Suprapubic skin (tissue), 4 donors: ENCODE measurements at regions not wholly inside any gene's neighbourhood (a gene's known extent, or its start where the extent isn't known, plus 50 kb on each side); places are given as distances from the start of the nearest gene placed in this dataset.

ENCODE experiments used
- DNase-seq, 2 donors: peaks; one replicate each; pipeline ENCODE4 v3.0.0-alpha.2; 2019; ENCODE audit warnings: low spot score in 2 of 2
- H3K27ac ChIP-seq: fragments of 200-600 bp; sonication (generic); one replicate; pipeline ENCODE4 v1.5.1; 2019
- H3K27me3 ChIP-seq: fragments of 200-600 bp; sonication (generic); one replicate; pipeline ENCODE4 v1.5.1; 2019
- H3K36me3 ChIP-seq: fragments of 200-600 bp; sonication (generic); one replicate; pipeline ENCODE4 v1.5.1; 2019
- H3K4me1 ChIP-seq: fragments of 200-600 bp; sonication (generic); one replicate; pipeline ENCODE4 v1.5.1; 2019
- H3K4me3 ChIP-seq: fragments of 200-600 bp; sonication (generic); one replicate; pipeline ENCODE4 v1.5.1; 2019; ENCODE audit warnings: mild to moderate bottlenecking
- H3K9me3 ChIP-seq: fragments of 200-600 bp; sonication (generic); one replicate; pipeline ENCODE4 v1.5.1; 2019
- CTCF ChIP-seq, 2 donors: fragments of 200-600 bp in 1 of 2; fragments of 450-650 bp in 1 of 2; sonication (generic) in 1 of 2; IDR thresholded peaks; one replicate each; pipeline ENCODE4 v1.5.1; 2016 to 2019; ENCODE audit warnings: antibody characterized with exemption in 2 of 2, mild to moderate bottlenecking in 1 of 2, moderate library complexity in 1 of 2
- EP300 ChIP-seq: sonication (generic); formaldehyde crosslinking; IDR thresholded peaks from one replicate; pipeline ENCODE4 v1.6.1; 2017; ENCODE audit warnings: antibody characterized with exemption
- POLR2A ChIP-seq, 2 donors: fragments of 450-650 bp; IDR thresholded peaks; one replicate each; pipeline ENCODE4 v1.6.1; 2017; ENCODE audit warnings: antibody characterized with exemption in 2 of 2, mild to moderate bottlenecking in 2 of 2, moderate library complexity in 2 of 2
- POLR2AphosphoS5 ChIP-seq, 3 donors: sonication (generic); formaldehyde crosslinking; IDR thresholded peaks; one replicate each; pipeline ENCODE4 v1.6.1; 2017; ENCODE audit warnings: antibody characterized with exemption in 3 of 3
- WGBS: methylation state at CpG from one replicate; pipeline ENCODE4 v1.1.5; 2018; 5-methylcytosine and 5-hydroxymethylcytosine counted together

DNA sequence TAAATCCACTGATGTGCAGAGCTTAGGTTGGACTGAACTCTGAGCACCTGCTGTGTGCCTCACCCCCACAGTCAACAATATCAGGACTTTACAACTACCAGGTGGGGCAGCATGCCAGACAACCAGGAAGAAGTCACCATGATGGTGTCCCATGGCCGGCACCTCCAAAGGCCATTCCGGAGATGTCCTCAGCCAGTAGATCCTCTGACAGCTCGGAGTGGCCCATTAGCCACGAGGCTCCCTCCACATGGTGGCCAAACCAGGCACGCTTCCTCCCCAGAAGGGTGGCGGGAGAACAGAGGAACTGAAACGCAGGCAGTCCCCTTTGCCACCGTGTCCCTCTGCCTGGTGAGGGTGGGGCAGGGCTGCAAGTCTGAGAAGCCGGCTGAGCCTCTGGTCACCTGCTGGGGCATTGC is 390.0 kb downstream of the TNS3 start:
- H3K4me1 ChIP-seq: peaks cover 4% of the 10 kb centered on the region
- H3K4me3 ChIP-seq: no peak overlapping the region
- no peak overlapping the region for H3K27ac ChIP-seq
- no peaks in the 10 kb centered on the region for H3K36me3 ChIP-seq
- 80% methylated on average over 2 of the region's 9 CpGs for WGBS
- no peaks in the 10 kb centered on the region for H3K27me3 ChIP-seq
- DNase-seq: no peak
- TF ChIP-seq CTCF (IDR thresholded peaks at IDR 0.05): no peak
- TF ChIP-seq POLR2A (IDR thresholded peaks at IDR 0.05): no peak
- no peak for TF ChIP-seq EP300
- TF ChIP-seq POLR2AphosphoS5 (IDR thresholded peaks at IDR 0.05): no peak
- H3K9me3 ChIP-seq: no peaks in the 10 kb centered on the region

DNA sequence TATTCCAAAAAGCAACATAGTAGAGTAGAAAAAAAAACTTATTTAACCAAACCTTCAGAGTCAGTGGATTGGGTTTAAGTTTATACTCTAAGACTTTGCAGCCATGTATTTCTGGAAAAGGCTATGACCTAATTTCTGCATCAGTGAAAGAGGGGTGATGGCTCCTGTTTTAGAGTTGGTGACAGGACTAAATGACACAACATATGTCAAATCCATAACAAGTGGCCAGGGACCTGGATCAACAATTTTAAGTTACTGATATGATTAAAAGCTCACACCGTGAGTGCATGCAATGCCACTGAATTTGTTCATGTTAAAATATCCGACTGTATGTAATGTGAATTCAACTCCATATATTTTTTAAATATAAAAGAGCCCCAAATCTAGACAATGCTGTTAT is 390.6 kb downstream of the TNS3 start:
- no peaks in the 10 kb centered on the region for H3K36me3 ChIP-seq
- no peak for DNase-seq
- no peaks in the 10 kb centered on the region for H3K9me3 ChIP-seq
- TF ChIP-seq CTCF (IDR thresholded peaks at IDR 0.05): no peak
- TF ChIP-seq POLR2AphosphoS5 (IDR thresholded peaks at IDR 0.05): no peak
- TF ChIP-seq POLR2A (IDR thresholded peaks at IDR 0.05): no peak
- no peak for TF ChIP-seq EP300
- H3K27me3 ChIP-seq: no peaks in the 10 kb centered on the region
- H3K27ac ChIP-seq: no peak overlapping the region
- H3K4me1 ChIP-seq: peaks cover 4% of the 10 kb centered on the region
- 98% methylated on average over 2 of the region's 2 CpGs for WGBS
- H3K4me3 ChIP-seq: no peak overlapping the region

DNA sequence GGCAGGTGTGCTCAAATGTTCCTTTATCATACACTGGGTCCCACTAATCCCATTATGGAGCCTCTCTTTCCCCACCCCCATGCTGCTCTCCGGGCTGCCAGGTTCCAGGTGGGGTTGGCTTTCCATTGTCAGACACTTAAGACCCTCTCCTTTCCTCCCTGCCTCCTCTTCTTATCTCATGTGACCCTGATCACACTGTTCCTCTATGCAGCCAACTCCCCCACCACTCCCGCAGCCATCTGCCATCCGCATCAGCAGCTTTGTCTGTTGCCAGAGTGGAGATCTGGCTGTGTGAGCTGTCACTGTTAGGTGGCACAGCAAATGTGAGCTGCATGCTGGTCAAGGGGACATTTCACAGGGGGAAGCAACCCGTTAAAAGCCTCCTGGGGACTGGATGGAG is 391.4 kb downstream of the TNS3 start:
- H3K4me1 ChIP-seq: peaks cover 4% of the 10 kb centered on the region
- TF ChIP-seq POLR2AphosphoS5 (IDR thresholded peaks at IDR 0.05) (no peak), CTCF (IDR thresholded peaks at IDR 0.05) (no peak), POLR2A (IDR thresholded peaks at IDR 0.05) (no peak), EP300 (no peak)

DNA sequence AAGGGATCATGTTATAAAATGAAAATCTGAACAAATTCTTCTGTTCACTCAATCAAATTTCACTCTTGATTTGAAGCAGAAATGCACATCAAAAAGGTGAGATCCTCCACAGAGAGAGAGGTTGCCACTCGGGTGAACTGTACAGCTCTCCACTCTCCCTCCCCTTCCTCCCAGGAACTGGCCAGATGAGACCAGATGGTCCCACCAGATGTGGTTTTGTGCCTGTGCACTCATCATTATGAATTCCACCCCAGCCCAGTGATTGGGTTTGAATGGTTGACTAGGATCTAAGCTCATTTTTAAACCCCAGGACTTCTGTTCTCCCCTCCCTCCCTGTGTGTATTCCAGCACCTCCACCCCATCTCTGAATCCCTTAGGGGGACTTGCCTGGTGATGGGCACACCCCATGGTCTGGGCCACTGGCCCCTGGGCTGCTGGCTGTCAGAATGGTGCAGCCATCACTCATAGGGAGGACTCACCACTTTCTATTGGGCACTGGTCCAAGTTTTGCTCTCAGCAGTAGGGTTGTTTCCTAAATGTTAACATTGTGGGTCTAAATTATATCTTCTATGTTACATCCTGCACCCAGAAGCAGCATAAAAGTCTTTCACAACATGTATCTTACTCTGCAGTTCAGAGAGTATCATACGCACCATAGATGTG is 393.1 kb downstream of the TNS3 start:
- Histone ChIP-seq H3K36me3 (no peaks in the 10 kb centered on the region), H3K27ac (no peak overlapping the region), H3K4me3 (no peak overlapping the region), H3K4me1 (peaks cover 6% of the 10 kb centered on the region), H3K9me3 (no peaks in the 10 kb centered on the region), H3K27me3 (no peaks in the 10 kb centered on the region)
- 78% methylated on average over 2 of the region's 2 CpGs for WGBS
- no peak for TF ChIP-seq POLR2AphosphoS5 (IDR thresholded peaks at IDR 0.05)
- TF ChIP-seq POLR2A (IDR thresholded peaks at IDR 0.05): no peak
- TF ChIP-seq EP300: no peak
- TF ChIP-seq CTCF (IDR thresholded peaks at IDR 0.05): no peak
- no peak for DNase-seq

More for the DNA sequence above, 391.4 kb downstream of the TNS3 start:
- Histone ChIP-seq H3K9me3 (no peaks in the 10 kb centered on the region), H3K27me3 (no peaks in the 10 kb centered on the region), H3K27ac (no peak overlapping the region), H3K4me3 (no peak overlapping the region), H3K36me3 (no peaks in the 10 kb centered on the region)
- DNase-seq: no peak
- 70% methylated on average over 4 of the region's 4 CpGs for WGBS

GRCh38 chr7:47188136-47188535 is 393.8 kb downstream of the TNS3 start:
- no peak for TF ChIP-seq EP300
- TF ChIP-seq POLR2AphosphoS5 (IDR thresholded peaks at IDR 0.05): no peak
- TF ChIP-seq POLR2A (IDR thresholded peaks at IDR 0.05): no peak
- TF ChIP-seq CTCF (IDR thresholded peaks at IDR 0.05): no peak
- no peaks in the 10 kb centered on the region for H3K27me3 ChIP-seq
- H3K4me3 ChIP-seq: no peak overlapping the region
- peaks cover 9% of the 10 kb centered on the region for H3K4me1 ChIP-seq
- H3K27ac ChIP-seq: no peak overlapping the region
- no peaks in the 10 kb centered on the region for H3K9me3 ChIP-seq
- 61% methylated on average over 3 of the region's 3 CpGs for WGBS
- no peak for DNase-seq
- H3K36me3 ChIP-seq: no peaks in the 10 kb centered on the region
